Panc1 (cell line): ENCODE measurements at regions not wholly inside any gene's neighbourhood (a gene's known extent, or its start where the extent isn't known, plus 50 kb on each side); places are given as distances from the start of the nearest gene placed in this dataset.

Experiments used
- POLR2AphosphoS5 ChIP-seq: IDR thresholded peaks from 2 replicates; pipeline ENCODE4 v1.6.1; 2012; ENCODE audit warnings: mild to moderate bottlenecking, low read depth, low read length, moderate library complexity
- SIN3A ChIP-seq: IDR thresholded peaks from 2 replicates; pipeline ENCODE4 v1.6.1; 2012; ENCODE audit warnings: low read depth, mild to moderate bottlenecking, low read length, moderate library complexity, borderline replicate concordance; ENCODE audit not compliant: insufficient read depth
- TCF7L2 ChIP-seq: IDR thresholded peaks from 2 replicates; pipeline ENCODE4 v1.6.1; 2011; ENCODE audit warnings: mild to moderate bottlenecking, low read depth, low read length, inconsistent platforms
- TF ChIP-seq, protein P1 (sequence below): fragments of 450-650 bp; IDR thresholded peaks from 2 replicates; pipeline ENCODE4 v1.5.1; 2017; ENCODE audit warnings: mild to moderate bottlenecking
- TF ChIP-seq, protein P2 (sequence below), 2 experiments: IDR thresholded peaks; 2 replicates each; pipeline ENCODE4 v1.6.1; 2011 to 2012; ENCODE audit warnings: low read depth in 2 of 2, control low read depth in 1 of 2, low read length in 1 of 2, mild to moderate bottlenecking in 1 of 2, moderate library complexity in 1 of 2; ENCODE audit not compliant: insufficient read depth in 1 of 2

DNA sequence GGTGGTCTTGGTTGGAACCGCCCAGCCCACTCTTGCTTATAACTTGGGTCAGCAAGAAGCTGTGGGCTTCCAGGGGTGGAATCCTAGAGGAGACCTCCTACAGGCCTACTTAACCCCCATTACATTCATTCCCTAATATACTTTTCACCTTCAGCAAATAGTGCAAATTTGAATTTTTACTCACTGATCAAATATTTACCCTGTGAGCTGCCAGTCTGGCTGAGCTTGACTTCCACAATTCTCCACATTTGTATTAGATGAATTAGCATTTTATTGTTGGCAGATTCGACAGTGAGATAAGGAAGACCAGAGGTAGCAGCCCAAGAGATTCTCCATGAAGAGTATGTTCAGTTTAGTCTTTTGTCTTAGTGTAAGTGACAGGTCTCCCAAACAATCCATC lies 199.6 kb downstream of the BCOR start:
- TF ChIP-seq, protein P1, sequence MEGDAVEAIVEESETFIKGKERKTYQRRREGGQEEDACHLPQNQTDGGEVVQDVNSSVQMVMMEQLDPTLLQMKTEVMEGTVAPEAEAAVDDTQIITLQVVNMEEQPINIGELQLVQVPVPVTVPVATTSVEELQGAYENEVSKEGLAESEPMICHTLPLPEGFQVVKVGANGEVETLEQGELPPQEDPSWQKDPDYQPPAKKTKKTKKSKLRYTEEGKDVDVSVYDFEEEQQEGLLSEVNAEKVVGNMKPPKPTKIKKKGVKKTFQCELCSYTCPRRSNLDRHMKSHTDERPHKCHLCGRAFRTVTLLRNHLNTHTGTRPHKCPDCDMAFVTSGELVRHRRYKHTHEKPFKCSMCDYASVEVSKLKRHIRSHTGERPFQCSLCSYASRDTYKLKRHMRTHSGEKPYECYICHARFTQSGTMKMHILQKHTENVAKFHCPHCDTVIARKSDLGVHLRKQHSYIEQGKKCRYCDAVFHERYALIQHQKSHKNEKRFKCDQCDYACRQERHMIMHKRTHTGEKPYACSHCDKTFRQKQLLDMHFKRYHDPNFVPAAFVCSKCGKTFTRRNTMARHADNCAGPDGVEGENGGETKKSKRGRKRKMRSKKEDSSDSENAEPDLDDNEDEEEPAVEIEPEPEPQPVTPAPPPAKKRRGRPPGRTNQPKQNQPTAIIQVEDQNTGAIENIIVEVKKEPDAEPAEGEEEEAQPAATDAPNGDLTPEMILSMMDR, result no peak
- TF ChIP-seq, protein P2, sequence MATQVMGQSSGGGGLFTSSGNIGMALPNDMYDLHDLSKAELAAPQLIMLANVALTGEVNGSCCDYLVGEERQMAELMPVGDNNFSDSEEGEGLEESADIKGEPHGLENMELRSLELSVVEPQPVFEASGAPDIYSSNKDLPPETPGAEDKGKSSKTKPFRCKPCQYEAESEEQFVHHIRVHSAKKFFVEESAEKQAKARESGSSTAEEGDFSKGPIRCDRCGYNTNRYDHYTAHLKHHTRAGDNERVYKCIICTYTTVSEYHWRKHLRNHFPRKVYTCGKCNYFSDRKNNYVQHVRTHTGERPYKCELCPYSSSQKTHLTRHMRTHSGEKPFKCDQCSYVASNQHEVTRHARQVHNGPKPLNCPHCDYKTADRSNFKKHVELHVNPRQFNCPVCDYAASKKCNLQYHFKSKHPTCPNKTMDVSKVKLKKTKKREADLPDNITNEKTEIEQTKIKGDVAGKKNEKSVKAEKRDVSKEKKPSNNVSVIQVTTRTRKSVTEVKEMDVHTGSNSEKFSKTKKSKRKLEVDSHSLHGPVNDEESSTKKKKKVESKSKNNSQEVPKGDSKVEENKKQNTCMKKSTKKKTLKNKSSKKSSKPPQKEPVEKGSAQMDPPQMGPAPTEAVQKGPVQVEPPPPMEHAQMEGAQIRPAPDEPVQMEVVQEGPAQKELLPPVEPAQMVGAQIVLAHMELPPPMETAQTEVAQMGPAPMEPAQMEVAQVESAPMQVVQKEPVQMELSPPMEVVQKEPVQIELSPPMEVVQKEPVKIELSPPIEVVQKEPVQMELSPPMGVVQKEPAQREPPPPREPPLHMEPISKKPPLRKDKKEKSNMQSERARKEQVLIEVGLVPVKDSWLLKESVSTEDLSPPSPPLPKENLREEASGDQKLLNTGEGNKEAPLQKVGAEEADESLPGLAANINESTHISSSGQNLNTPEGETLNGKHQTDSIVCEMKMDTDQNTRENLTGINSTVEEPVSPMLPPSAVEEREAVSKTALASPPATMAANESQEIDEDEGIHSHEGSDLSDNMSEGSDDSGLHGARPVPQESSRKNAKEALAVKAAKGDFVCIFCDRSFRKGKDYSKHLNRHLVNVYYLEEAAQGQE (IDR thresholded peaks at IDR 0.05; ENCODE audit: insufficient read depth in 1 of 2, low read depth in 2 of 2, low read length in 1 of 2), result no peak
- TF ChIP-seq POLR2AphosphoS5 (no peak), TCF7L2 (no peak), SIN3A (no peak)
